Cardiac septum (tissue), 1 donor: ENCODE measurements at regions not wholly inside any gene's neighbourhood (a gene's known extent, or its start where the extent isn't known, plus 50 kb on each side); places are given as distances from the start of the nearest gene placed in this dataset.

Experiments
- DNase-seq: peaks from one replicate; pipeline ENCODE4 v3.0.0-alpha.2; 2020; ENCODE audit warnings: low spot score
- intact Hi-C: fragments of 100-400 bp; cut with DNase I; formaldehyde crosslinking; loops from one replicate; pipeline ENCODE4 v1.14.0; 2022
- donor health status: DM: no; HTN: no; CAD: no.

DNA sequence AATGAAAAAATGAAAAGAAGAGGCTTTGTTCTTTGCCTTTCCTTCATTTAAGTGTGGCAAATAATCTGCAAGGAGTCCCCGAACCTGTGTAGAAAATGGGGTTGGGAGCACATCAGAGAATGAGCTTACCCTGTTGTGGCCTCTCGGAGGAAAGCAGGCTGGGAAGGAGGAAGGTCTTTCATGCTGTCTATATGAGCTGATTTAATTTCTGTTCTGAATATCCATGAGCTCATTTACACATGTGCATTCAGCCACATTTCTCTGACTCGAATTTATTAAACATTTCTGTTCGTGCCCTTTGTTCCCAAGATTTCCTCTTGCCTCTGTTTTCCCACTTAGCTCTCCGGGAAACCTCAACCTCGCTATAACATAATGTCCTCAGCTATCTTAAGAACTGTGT is 584.4 kb upstream of the CDH4 start:
- intact Hi-C loops, result no loop called here
- no peak for DNase-seq

DNA sequence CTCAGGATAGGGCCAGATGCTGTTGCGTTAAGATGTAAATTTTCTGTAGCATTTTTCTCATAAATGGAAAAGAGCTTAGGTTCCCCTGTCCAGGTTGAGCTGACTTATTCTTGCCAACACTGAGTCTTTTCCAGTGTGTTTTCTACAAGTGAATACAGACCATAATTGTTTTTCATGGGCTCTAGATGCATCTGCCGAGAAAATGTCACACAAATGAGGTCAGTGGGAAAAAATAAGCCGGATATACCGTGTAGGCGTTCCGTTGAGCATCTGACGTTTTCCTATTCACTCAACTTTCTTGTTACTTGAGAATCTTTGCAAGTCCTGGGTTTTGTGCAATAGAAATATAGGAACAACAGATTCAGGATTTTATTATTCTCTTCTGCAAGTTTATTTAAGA is 582.9 kb upstream of the CDH4 start:
- intact Hi-C loops, result no loop called here
- DNase-seq, result no peak

DNA sequence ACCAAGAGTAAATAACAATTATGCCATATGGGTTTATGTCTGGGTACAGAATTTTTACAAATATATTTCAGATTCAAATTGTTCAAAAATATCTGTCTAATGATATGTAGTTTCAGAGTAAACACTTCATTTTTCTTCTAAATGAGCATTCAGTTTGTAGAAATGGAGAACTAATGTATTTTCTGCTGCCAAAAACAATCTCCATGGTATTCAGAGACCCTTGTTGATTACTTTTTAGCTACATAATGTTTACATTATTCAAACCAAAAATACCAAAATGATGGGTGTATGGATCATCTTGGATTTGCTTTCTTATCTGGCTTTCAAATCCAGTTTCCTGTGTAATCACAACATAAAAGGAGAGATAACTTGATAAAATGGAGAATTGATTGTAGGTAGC is 576.0 kb upstream of the CDH4 start:
- intact Hi-C loops, result no loop called here
- DNase-seq, result no peak

DNA sequence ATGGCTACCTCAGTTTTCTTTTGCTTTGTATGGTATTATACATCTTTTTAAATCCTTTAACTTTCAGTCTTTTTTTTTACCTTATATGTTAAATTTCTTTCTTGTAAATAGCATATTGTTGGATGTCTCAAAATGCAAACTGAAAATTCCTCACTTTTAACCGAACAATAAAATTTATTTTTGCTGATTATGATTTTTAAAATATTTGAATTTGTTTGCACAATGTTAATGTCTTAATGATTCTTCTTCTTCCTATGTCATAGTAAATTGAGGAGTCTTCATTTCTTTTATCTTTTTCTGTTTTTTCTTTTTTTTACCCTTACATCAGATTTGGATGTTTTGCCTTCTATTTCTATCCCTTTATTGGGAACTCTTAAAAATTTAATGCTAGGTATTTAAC is 574.2 kb upstream of the CDH4 start:
- no peak for DNase-seq
- intact Hi-C loops, result no loop called here

DNA sequence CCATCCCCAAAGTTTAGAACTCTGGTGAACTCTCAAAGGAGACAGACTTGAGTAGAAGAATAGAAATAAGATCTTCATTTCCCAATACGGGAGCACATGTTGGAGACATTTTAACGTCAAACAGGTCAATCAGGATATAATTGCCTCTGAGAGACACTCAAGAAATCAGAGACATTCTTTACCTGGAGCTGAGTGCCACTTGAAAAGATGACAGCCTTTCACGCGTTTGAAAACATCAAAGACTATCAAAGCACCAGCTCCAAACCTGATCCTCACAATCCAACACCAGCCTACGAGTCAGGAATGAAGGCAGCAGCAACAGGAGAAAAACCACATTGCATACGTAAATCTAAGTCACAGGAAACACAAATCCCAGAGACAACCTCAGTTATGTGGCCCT is 571.5 kb upstream of the CDH4 start:
- intact Hi-C loops, result no loop called here
- DNase-seq, result no peak

DNA sequence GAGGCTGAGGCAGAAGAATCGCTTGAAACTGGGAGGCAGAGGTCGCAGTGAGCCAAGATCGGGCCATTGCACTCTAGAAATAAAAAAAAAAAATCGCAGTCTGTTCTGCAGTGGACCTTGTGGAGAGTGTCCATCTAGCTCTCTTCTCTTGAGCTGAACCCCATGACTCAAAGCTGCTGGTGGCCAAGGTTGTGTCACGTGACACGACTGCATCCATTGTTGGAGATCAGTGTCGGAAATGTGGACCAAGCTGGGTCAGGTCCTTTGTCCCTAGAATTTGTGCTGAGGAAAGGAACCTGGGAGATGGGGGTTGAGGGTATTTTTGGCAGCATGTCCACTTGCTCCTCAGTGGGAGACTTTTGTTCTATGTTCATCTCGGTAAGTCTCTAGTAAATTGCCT is 564.8 kb upstream of the CDH4 start:
- intact Hi-C loops, result no loop called here
- no peak for DNase-seq

DNA sequence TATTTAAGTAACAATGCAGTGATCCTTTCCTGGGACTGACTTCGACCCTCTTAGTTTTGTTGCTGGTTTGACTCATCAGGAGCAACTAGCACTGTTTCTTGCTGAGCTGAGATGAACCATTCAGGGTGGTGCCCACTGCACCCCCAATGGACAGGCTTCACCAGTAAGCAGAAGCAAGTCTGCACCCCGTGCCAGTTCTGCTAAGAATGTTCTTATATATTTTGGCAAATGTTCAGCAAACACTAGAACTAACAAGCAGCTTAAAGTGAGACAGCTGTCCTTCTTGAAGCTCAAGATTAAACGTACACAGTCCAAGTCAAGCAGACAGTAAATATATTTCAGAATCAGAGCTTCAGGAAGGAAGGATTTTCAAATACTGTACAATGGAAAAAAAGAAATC is 561.3 kb upstream of the CDH4 start:
- DNase-seq, result no peak
- intact Hi-C loops, result no loop called here

DNA sequence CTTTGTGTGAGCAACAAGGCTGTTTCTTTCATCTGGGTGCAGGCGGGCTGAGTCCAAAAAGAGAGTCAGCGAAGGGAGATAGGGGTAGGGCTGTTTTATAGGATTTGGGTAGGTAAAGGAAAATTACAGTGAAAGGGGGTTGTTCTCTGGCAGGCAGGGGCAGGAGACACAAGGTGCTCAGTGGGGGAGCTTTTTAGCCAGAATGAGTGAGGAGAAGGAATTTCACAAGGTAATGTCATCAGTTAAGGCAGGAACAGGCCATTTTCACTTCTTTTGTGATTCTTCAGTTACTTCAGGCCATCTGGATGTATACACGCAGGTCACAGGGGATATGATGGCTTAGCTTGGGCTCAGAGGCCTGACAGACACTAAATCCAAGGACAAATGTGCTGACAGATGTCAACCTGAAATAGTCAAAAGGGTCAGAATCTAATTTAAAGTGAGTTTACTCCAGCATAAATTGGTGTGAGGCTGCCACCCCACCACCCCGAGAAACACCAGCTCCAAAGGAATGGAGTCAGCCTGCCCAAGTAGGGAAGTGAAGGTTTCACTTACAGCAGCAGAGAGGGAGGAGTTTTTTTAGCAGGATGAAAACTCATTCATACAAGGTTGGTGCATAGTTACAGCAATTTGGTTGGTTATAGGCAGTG is 560.0 kb upstream of the CDH4 start:
- no peak for DNase-seq
- intact Hi-C loops, result no loop called here

DNA sequence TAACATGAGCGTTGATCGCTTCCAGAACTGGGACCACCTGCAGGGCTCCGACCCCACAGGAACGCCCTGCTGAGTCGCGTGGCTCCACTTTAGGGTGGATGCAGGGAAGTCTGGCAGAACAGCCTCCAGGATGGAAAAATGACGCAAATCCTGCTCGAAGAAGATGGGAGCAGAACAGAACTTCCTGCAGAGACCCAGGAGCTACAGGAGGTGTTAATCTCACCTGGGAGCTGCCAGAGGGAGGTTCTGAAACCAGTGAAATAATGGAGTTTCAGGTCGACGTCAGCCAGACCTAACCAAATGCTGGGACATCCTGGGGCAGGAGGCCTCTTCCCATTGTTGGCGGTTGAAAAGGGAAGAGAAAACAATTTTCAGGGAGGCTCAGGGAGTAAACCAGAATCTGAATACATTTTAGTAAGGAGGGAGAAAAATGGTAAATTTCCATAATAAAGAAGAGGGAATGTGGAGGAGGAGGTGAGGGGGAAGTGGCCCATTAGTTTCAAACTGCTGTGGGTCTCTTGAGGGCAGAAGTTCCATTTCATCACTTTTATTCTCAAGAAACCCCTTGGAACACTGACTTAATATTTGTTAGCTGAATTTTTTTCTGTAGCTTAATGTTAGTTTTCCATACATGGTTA is 558.4 kb upstream of the CDH4 start:
- no peak for DNase-seq

DNA sequence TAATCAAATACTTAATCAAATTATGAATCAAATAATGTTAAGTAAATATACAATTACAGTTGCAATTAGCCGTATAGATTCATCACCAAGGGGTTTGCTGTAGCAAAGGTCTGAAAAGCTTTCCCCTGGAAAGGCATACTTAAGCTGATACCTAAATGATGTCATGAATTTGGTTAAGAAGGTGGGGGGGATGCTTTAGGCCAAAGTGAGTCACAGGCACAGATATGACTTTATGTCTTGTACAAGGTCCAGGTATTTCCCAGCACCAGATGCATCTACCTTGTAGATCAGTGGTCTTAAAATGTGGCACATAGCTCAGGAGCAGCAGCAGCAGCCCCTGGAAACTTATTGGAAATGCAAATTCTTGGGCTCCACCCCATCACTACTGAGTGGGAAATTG is 557.3 kb upstream of the CDH4 start:
- intact Hi-C loops, result no loop called here
- no peak for DNase-seq

More for the DNA sequence above, 558.4 kb upstream of the CDH4 start:
- intact Hi-C loops, result no loop called here

DNA sequence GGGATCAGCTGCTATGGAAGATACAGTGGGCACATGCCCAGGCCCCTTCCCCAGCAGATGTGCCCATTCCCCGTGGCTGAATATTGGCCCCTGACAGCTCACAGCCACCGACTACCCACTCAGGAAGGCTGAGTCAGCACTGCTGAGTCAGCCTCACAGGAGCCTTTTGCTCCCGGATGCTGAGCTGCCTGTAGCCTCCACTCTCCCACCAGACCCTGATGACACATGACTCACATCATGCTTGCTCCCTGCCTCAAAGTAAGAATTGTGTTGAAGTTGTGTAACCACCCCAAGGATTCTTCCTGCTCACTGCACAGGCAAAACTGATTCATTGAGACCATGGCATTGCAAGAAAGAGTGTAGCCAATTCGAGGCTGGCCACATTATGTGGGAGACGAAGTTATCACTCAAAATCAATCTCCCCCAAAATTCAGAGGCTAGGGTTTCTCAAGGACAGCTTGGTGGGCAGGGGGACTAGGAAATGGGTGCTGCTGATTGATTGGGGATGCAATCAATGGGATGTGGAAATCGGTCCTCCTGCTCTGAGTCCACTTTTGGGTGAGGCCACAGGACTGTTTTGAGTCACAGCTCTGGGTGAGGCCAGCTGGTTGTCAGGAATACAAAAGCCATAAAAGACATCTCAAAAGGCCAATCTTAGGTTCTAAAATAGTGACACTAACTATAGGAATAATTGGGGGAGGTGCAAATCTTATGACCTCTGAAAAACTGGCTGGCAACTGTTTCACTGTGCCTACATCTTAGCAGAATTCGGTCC is 556.6 kb upstream of the CDH4 start:
- DNase-seq, result no peak
- intact Hi-C loops, result no loop called here

DNA sequence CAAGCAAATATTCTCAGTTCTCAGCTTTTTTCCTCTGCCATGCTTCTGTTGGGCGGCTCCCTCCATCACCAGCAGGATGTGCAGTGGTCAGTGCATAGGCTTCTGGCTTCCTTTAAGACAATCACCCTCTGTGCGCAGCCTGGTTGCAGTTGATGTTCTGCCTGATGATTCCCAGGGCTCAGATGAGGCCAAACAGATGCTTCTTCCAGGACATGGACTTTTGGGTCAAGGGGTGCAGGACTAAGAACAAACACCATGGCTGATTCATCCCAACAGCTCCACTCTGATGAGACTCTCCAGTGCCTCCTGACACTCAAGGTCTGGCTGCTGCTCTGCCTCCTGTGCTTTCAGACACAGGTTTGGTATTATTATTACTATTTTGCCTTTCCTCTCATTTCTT is 554.8 kb upstream of the CDH4 start:
- intact Hi-C loops, result no loop called here
- DNase-seq, result no peak

DNA sequence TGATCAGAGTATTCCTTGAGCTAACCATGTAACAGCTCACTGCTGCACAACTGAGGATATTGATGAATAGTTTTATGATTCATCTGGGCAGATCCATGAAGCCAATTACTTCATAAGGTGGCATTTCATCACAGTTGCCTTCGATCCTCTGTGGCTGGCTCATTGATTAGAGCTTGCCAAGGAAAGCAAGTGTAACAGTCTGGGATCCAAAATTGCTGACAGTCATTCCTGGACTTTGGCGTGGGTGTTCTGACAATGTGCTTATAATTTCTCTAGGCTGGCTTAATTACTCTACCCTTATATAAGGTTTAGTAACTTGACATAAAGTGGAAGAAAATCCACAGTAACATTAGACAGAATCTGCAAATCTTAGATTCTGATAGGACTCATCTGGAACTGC is 551.3 kb upstream of the CDH4 start:
- intact Hi-C loops, result no loop called here
- DNase-seq, result no peak

DNA sequence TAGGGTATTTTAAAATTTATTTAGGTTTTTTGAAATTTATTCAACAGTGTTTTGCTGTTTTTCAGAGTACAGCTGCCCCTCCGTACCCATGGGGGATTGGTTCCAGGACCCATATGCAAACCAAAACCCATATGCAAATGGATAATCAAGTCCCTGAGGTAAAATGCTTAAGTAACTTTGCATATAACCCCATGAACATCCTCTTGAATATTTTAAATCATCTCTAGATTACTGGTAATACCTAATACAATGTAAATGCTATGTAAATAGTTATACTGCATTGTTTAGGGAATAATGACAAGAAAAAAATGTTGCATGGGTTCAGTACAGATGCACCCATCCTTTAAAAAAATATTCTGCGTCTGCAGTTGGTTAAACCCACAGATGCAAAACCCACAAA is 547.9 kb upstream of the CDH4 start:
- DNase-seq, result no peak
- intact Hi-C loops, result no loop called here

DNA sequence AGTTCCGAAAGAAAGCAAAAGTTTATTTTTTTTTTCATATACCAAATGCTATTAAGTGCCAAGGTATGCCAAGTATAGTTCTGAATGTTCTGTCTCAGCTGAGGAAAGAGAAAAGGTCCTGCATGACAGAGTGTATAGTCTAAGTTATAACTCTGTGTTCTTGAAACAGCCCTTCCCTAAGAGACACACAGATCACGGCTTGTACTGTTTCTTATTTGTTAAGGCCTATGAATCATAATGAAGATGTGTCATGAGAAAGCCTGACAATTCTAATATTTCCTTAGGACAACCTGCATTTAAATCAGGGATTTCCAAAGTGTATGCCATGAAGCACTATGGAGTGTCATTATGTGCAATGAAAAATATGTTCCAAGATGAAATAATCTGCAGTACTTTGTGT is 538.7 kb upstream of the CDH4 start:
- intact Hi-C loops, result no loop called here
- no peak for DNase-seq

DNA sequence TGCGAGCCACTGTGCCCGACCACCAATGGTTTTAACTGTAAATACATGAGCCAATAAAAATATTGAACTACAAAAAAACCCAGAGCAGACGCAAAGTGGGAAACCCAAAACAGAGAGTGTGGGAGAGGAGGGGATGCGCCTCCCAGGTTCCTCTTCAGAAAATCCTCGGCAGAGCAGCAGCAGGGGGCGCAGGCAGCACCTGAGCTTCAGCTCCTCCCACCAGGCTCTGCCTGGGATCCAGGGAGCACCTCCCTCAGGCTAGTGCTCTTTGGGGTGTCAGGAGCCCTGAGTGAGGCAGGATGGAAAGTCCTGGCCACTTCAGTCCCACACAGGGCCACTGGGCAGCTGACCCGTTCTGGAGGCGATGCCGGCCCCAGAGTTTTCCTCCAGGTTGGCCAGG is 536.9 kb upstream of the CDH4 start:
- DNase-seq, result no peak
- intact Hi-C loops, result no loop called here

DNA sequence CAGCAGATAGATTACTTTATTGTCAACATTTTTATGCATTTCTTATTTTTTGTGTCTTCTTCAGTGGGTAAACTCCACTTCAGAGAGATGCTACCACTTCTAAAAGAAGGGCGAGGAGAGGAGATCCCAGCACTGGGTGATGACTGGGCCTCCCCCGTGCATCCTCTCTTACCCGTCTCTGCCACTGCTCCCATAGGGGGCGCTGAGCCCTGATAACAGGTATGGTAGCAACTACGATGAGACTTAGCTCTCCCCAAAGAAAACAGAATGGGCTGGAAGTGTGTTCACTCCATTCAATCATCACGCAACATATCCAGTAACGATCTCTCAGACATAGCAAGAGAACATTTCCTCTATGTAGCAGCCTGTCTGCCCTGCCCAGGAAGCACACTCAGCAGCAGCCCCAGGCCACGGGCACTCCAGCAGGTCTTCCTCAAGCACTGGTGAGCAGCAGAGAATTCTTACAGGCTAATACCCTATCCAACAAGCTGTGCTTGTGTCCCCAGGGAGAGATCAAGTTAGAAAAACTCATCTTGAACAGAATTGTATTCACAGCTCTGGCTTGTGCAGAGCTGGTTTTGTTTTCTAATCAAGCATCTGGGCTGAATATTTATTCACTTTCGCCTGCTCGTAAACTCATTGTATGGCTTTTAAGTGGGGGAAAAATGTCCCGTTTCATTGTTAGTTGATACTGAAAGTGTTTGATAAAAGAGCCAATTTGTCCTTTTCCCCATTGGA is 533.1 kb upstream of the CDH4 start:
- no peak for DNase-seq
- intact Hi-C loops, result no loop called here

DNA sequence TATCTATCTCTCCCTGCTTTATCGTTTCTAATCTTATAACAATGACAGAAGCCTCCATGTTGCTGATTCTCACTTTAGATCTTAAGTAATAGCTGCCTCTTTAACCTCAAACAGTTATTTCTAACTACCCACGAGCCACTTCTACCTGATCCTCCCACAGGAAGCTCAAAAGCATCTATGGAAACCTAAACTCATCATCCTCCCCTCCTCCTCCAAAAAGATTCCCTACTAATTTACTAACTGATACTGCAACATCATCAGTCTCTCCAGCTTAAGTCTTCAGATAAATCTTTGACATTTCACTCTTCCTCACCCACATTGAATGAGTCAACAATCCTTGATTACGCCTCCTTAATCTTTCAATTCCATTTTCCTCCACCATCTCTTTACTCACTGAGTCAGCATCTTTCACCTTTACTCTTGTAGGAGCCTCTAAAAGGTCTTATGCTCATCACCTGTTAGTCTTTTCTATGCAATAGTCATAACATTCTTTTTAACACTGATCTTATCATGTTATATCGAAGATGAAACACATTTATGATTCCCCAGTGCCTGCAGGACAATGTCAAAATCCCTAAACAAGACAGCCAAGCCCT is 526.7 kb upstream of the CDH4 start:
- intact Hi-C loops, result no loop called here
- DNase-seq, result no peak

DNA sequence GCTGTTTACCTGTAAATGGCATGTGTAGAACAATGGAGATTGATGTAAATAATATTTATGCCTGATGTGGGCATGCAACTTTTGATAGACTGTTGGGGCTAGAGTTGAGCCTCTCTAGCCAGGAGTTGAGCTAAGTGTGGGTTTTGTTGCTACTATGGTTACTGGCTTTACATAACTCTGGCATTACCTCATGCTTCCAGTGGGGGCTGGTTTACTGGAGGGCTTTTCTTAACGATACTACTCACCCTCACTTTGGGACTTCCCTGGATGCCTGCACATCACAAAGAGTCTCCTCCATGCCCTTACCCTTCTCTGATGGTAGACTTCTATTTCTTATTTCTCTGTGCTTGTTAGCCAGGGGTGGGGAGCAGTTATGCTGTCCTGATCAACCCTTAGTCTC is 524.6 kb upstream of the CDH4 start:
- intact Hi-C loops, result no loop called here
- no peak for DNase-seq

DNA sequence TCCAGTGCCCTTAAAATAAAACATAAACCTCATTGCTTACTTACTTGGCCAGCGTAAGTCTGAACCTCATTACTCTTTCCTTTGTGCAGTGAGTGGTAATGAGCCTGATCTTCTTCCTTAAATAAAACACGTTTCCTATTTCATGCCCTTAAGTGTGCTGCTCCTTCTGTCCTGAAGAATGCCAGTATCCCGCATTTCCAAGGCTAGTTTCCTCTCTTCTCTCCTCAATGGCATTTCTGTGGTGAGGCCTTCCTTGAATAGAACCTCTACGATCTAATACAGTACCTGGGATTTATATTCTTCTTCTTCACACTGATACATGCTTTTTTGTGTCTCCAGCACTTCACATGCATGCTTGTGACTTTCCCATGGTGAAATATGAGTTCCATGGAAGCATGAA is 523.4 kb upstream of the CDH4 start:
- DNase-seq, result no peak
- intact Hi-C loops, result no loop called here
